ENCODE measurements at regions not wholly inside any gene's neighbourhood (a gene's known extent, or its start where the extent isn't known, plus 50 kb on each side); places are given as distances from the start of the nearest gene placed in this dataset.
"Not testable (repeated sequence)": the region's sequence is repeated elsewhere in the genome, so short reads cannot be mapped to it uniquely, and the experiment has no call there.

DNA sequence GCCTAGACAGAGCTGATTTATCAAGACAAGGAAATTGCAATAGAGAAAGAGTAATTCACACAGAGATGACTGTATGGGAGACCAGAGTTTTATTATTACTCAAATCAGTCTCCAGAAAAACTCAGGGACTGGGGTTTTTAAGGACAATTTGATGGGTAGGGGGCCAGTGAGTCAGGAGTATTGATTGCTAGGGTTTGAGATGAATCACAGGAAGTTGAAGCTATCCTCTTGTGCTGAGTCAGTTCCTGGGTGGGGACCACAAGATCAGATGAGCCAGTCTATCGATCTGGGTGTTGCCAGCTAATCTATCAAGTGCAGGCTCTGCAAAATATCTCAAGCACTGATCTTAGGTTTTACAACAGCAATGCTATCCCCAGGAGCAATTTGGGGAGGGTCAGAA is 87.4 kb upstream of the TGIF2LY start:
- DNase-seq: not testable (repeated sequence)

DNA sequence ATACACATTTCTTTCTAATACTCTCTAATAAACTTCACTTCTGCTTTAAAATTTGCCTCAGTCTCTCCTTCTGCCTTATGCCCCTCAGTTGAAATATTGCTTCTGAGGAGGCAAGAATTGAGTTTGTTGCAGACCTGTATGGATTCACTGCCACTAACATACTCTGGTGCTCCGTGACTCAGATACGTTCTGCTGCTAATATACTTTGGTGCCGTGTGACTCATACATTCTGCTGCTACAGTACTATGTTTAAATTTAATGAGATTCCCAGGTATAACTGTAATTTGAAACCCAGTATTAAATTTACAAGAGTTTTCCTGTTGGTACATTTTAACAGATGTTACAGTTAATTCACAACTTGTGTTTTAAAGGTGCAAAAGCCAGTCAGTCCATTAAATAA is 84.3 kb upstream of the TGIF2LY start:
- not testable (repeated sequence) for DNase-seq

DNA sequence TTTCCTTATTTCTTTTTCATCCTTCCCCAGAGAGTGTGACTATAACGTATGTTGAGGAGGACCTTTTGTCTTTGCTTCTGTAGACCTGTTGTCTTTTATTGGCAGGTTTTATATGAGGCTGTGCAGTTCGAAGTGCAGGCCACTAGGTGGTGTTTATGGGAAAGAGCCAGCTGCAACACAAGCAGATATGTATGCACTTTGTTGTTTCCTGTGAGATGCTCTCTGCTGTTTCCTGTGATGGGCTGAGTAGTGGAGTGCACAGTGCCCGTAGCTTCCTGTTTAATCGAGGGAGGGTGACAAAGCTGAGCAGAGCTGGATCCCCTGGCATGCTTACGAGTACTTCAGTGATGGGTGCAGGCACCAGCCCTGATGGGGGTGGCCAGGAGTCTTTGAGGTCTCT is 51.8 kb upstream of the TGIF2LY start:
- DNase-seq: peak; percentile 21

All from right forelimb (tissue), 1 donor.